Endodermal cell (in vitro differentiated cells): ENCODE measurements at regions not wholly inside any gene's neighbourhood (a gene's known extent, or its start where the extent isn't known, plus 50 kb on each side); places are given as distances from the start of the nearest gene placed in this dataset.

ENCODE experiments used
- DNase-seq: peaks from one replicate; pipeline ENCODE4 v3.0.0-alpha.2; 2017
- H3K27ac ChIP-seq: 2 replicates; pipeline ENCODE4 v1.5.1; 2013; ENCODE audit warnings: mild to moderate bottlenecking, low read depth, low read length, moderate library complexity
- H3K27me3 ChIP-seq: 2 replicates; pipeline ENCODE4 v1.6.1; 2013; ENCODE audit warnings: mild to moderate bottlenecking, low read length, moderate library complexity; ENCODE audit not compliant: insufficient read depth, control insufficient read depth, poor library complexity, severe bottlenecking
- H3K36me3 ChIP-seq: 2 replicates; pipeline ENCODE4 v1.7.0; 2013; ENCODE audit warnings: mild to moderate bottlenecking, low read length, moderate library complexity; ENCODE audit not compliant: control insufficient read depth, insufficient read depth
- H3K4me1 ChIP-seq: one replicate; pipeline ENCODE4 v1.7.0; 2013; ENCODE audit warnings: low read length; ENCODE audit not compliant: control insufficient read depth, insufficient read depth
- H3K4me3 ChIP-seq: 2 replicates; pipeline ENCODE4 v1.5.1; 2013; ENCODE audit warnings: mild to moderate bottlenecking, low read length, moderate library complexity
- H3K9ac ChIP-seq: 2 replicates; pipeline ENCODE4 v1.6.1; 2013; ENCODE audit warnings: mild to moderate bottlenecking, low read length, moderate library complexity; ENCODE audit not compliant: poor library complexity, severe bottlenecking; ENCODE audit errors: extremely low read depth
- H3K9me3 ChIP-seq: 2 replicates; pipeline ENCODE4 v1.6.1; 2013; ENCODE audit warnings: mild to moderate bottlenecking, low read length, moderate library complexity; ENCODE audit not compliant: control insufficient read depth
- H3K27ac Mint-ChIP-seq: 2 replicates; pipeline ENCODE4 v1.8.0; 2020; ENCODE audit warnings: mixed read lengths
- H3K27me3 Mint-ChIP-seq: 2 replicates; pipeline ENCODE4 v1.8.0; 2021; ENCODE audit warnings: mild to moderate bottlenecking, mixed read lengths; ENCODE audit not compliant: insufficient read depth
- H3K36me3 Mint-ChIP-seq: 2 replicates; pipeline ENCODE4 v1.8.0; 2020; ENCODE audit warnings: low read depth, mixed read lengths
- H3K4me1 Mint-ChIP-seq: 2 replicates; pipeline ENCODE4 v1.8.0; 2020; ENCODE audit warnings: mixed read lengths
- H3K4me3 Mint-ChIP-seq: 2 replicates; pipeline ENCODE4 v1.8.0; 2020; ENCODE audit warnings: mild to moderate bottlenecking, moderate library complexity, mixed read lengths
- H3K9me3 Mint-ChIP-seq: 2 replicates; pipeline ENCODE4 v1.8.0; 2020; ENCODE audit warnings: mild to moderate bottlenecking, mixed read lengths
- CTCF ChIP-seq: fragments of 200-600 bp; sonication (generic); conservative IDR thresholded peaks from 2 replicates; pipeline ENCODE4 v1.5.0; 2021; ENCODE audit warnings: antibody characterized with exemption, mild to moderate bottlenecking
- whole genome bisulfite sequencing, 2 experiments: methylation state at CpG; one replicate each; pipeline versions ENCODE4 v1.1.5 to v1.1.7; 2013; ENCODE audit warnings: missing lambda C conversion rate in 2 of 2, mixed read lengths in 1 of 2; ENCODE audit not compliant: insufficient coverage in 1 of 2, insufficient read length in 1 of 2; 5-methylcytosine and 5-hydroxymethylcytosine counted together

GRCh38 chr3:154851644-154852043 is 228.5 kb upstream of the MME start:
- peaks cover 2% of the 10 kb centered on the region for H3K27me3 Mint-ChIP-seq
- H3K4me1 Mint-ChIP-seq: no peaks in the 10 kb centered on the region
- H3K27me3 ChIP-seq: no peaks in the 10 kb centered on the region
- no peaks in the 10 kb centered on the region for H3K36me3 ChIP-seq
- no peak overlapping the region for H3K9ac ChIP-seq
- H3K4me3 Mint-ChIP-seq: no peak overlapping the region
- no peak overlapping the region for H3K4me3 ChIP-seq
- H3K9me3 ChIP-seq: no peaks in the 10 kb centered on the region
- no peaks in the 10 kb centered on the region for H3K36me3 Mint-ChIP-seq
- no peak overlapping the region for H3K27ac ChIP-seq
- TF ChIP-seq CTCF: no peak
- H3K4me1 ChIP-seq: no peaks in the 10 kb centered on the region
- no peak for DNase-seq
- peaks cover 2% of the 10 kb centered on the region for H3K9me3 Mint-ChIP-seq
- H3K27ac Mint-ChIP-seq: no peak overlapping the region

GRCh38 chr3:154850921-154851320 is 229.2 kb upstream of the MME start:
- WGBS, 2 experiments: 99% methylated on average over 2 of the region's 2 CpGs; no CpG with 5 or more reads in 1 of the 2 experiments
- Mint-ChIP-seq H3K9me3 (no peaks in the 10 kb centered on the region), H3K27me3 (peaks cover 2% of the 10 kb centered on the region), H3K36me3 (no peaks in the 10 kb centered on the region), H3K4me1 (no peaks in the 10 kb centered on the region), H3K27ac (no peak overlapping the region), H3K4me3 (no peak overlapping the region)
- Histone ChIP-seq H3K27me3 (no peaks in the 10 kb centered on the region), H3K4me3 (no peak overlapping the region), H3K9ac (no peak overlapping the region), H3K9me3 (no peaks in the 10 kb centered on the region), H3K36me3 (no peaks in the 10 kb centered on the region), H3K4me1 (no peaks in the 10 kb centered on the region), H3K27ac (no peak overlapping the region)
- no peak for DNase-seq
- no peak for TF ChIP-seq CTCF

- WGBS, 2 experiments: 74 to 90% methylated on average over 1 to 2 of the region's 2 CpGs
- Histone ChIP-seq H3K27ac (no peak overlapping the region), H3K27me3 (no peaks in the 10 kb centered on the region), H3K36me3 (no peaks in the 10 kb centered on the region), H3K4me3 (no peak overlapping the region), H3K9me3 (no peaks in the 10 kb centered on the region), H3K4me1 (no peaks in the 10 kb centered on the region), H3K9ac (no peak overlapping the region)
- no peaks in the 10 kb centered on the region for H3K9me3 Mint-ChIP-seq
- H3K4me3 Mint-ChIP-seq: no peak overlapping the region
- H3K27ac Mint-ChIP-seq: no peak overlapping the region
- no peak for DNase-seq
- no peaks in the 10 kb centered on the region for H3K4me1 Mint-ChIP-seq
- H3K27me3 Mint-ChIP-seq: no peaks in the 10 kb centered on the region
- H3K36me3 Mint-ChIP-seq: no peaks in the 10 kb centered on the region
- TF ChIP-seq CTCF: no peak
Measured at GRCh38 chr3:154849408-154849807, 230.7 kb upstream of the MME start.
